ENCODE measurements at regions not wholly inside any gene's neighbourhood (a gene's known extent, or its start where the extent isn't known, plus 50 kb on each side); places are given as distances from the start of the nearest gene placed in this dataset.

DNA sequence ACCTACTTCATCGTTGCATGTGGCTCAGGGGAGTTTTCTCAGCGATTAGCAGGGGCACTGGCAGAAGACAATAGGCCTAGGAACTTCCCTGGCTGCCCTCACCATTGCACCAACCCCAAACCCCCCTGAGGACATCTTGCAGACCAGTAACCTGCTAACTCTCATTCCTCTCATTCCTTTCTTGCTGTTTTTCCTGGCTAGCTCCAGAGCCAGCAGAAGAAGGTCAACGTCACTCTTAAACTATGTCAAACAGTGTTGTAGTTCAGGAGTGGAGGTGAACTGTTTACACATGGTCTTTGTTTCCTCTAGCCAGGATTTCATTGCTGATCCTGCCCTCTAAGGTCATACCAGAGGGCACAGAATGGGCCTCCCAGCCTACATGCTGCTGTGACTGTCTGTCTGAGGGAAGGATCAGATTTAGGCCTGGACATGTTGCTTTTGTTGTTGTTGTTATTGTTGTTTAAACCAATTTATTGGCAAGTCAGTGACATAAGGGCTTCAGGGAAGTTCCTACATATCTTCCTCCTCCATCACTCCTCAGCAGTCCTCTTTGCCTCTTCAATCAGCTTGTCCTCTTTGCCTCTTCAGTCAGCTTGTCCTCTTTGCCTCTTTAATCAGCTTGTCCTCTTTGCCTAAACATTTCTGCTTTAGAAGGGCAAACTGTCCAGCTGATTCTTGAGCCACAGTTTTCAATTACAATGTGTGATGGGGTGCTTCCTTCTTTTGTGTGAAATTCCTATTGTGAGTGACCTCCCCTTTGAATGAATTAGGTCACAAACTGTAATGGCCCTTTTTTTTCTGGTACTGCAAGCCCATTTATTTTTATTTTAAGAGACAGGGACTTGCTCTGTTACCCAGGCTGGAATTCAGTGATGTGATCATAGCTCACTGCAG is 471.9 kb upstream of the TNP1 start:
- peak; percentile 19 for DNase-seq

DNA sequence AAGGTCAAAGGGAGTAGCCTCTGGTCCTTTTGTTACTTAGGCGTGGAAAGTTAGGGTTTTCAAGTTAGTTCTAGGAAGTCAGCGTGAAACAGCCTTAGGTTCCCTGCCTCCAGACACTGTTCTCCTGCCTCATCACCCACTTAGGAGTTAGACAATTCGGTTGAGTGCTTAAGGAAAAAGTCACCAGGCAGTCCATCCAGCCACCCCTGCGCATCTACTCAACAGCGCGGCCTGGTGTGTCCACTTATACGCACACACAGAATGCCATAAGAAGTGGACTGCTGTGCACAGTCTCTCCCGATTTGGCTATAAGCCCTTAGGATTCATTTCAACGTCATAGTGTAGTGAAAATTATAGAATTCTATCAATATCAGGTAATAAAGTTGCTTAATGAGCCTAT is 470.8 kb upstream of the TNP1 start:
- no peak for DNase-seq

GRCh38 chr2:217329023-217329431 is 469.2 kb upstream of the TNP1 start:
- DNase-seq: no peak

GRCh38 chr2:217328622-217328978 is 468.7 kb upstream of the TNP1 start:
- DNase-seq: no peak

GRCh38 chr2:217327953-217328621 is 468.2 kb upstream of the TNP1 start:
- DNase-seq: no peak

DNA sequence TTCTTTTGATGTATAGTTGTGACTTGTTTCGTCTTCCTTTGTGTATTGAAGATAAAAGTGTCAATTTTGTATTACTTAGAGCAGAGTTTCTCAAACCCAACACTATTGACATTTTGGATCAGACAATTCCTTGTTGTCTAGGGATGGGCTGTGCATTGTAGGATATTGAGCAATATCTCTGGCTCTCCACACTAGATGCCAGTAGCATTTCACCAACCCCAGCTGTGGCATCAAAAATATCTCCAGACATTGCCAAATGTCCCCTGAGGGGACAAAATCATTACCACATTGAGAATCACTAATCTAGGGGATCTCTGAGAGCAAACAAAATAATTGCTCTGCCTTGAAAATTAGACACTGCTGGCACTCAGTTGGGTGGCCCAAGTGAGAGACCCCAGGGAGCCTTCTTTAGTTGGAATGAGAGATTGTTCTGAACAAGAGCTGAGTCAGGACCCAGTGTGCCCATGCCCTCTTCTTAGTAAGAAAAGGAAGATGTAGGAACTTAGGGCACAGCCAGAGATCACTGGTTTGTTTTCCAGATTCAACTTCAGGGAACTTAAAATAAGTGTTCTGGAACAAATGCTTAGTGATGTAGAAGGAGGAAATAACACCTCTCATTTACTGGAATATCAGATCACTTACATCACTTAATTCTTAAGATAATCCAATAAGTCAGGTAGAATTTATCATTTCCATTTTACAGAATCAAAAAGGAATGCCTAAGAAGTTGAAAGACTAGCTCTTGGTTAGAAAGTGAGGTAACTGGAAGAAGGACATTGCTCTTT is 466.6 kb upstream of the TNP1 start:
- no peak for DNase-seq

DNA sequence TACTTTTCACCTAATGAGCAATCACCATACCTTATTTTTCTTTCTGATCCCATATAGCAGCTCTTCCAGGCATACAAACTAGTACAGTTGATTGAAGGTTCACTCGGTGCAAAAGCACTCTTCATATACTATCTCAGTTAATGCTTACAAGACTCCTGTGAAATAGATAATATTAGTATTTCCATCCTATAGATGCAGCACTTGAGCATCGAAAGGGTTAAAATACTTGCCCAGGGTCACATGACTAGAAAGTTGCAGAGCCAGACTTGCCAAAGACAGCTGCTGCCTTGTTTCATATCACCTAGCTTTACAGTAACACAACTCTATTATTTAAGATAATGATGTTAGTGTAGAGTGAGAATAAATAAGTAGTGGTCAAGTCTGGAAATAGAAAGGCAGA is 466.0 kb upstream of the TNP1 start:
- DNase-seq: no peak

GRCh38 chr2:217325251-217325650 is 465.4 kb upstream of the TNP1 start:
- DNase-seq: no peak

- no peak for DNase-seq
These were observed 456.9 kb upstream of the TNP1 start for GRCh38 chr2:217316743-217317142.

DNA sequence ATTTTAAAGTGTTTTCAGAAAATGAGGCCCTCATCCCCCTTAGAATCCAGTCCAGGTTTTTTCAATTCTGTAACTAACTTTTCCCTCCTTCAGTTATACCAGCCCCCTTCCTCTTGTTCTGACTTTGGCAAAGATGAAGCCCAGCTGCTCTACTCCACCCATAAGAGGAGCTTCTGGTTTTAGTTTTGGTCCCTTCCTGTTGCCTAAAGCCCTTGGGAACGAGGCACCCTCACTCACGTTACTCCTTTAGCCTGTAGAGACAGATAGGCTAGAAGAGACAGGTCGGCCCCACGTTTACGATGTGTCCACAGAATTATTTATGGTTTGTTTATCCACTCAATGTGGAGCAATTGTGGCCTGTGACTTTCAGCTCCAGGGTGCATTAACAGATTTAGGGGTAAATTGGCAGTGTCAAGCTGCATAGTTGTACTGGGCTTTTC is 454.2 kb upstream of the TNP1 start:
- no peak for DNase-seq

DNA sequence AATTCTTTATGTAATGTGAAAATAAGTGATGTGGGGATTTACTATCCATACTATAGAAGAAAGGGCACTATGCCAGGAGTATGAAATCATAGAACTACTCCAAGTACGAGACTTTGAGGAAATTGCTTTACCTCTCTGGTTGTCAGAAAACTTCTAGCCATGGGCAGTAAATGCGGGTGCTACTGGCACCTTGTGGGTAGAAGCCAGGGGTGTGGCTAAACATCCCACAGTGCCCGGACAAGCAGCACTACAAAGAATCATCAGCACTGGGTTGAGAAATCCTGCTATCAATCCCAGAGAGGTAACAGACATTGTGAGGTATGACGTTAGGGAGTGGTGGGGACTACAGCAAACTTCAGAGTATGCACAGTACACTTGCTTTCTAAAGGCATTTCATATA is 453.5 kb upstream of the TNP1 start:
- no peak for DNase-seq

DNA sequence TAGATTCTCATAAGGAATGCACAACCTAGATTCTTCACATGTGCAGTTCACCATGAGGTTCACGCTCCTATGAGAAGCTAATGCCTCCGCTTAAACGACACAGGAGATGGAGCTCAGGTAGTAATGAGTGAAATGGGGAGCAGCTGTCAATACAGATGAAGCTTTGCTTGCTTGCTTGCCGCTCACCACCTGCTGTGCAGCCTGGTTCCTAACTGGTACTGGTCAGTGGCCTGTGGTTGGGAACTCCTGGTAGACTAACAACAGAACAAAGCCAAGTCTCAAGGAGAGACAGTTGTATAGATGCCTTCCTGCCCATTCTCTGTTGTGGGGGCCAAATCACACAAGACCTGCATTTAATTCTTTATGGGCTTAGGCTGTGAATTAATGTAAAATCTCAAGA is 449.2 kb upstream of the TNP1 start:
- no peak for DNase-seq

GRCh38 chr2:217307023-217307422 is 447.2 kb upstream of the TNP1 start:
- DNase-seq: no peak

- no peak for DNase-seq
These were observed 446.0 kb upstream of the TNP1 start for GRCh38 chr2:217305882-217306281.

- DNase-seq: no peak
These were observed 444.7 kb upstream of the TNP1 start for GRCh38 chr2:217304582-217304981.

DNA sequence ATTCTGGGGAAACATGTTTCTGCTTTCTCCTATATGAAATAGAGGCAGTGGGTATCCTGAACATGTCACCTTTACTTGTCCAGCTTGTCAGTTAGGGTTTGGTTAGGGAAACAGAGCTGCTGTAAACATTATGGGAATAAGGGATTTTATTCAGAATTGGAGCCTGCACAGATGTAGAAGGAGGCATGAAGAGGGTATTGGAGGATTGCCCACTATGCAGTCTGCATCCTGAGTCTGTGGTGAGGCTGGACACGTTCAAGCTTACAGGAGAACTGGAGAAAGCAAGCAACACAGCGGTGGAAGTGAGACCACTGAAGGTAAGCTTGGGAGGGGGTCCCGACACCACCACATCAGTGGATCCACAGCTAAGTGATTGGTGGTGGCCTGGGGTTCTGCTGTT is 443.0 kb upstream of the TNP1 start:
- DNase-seq: no peak

DNA sequence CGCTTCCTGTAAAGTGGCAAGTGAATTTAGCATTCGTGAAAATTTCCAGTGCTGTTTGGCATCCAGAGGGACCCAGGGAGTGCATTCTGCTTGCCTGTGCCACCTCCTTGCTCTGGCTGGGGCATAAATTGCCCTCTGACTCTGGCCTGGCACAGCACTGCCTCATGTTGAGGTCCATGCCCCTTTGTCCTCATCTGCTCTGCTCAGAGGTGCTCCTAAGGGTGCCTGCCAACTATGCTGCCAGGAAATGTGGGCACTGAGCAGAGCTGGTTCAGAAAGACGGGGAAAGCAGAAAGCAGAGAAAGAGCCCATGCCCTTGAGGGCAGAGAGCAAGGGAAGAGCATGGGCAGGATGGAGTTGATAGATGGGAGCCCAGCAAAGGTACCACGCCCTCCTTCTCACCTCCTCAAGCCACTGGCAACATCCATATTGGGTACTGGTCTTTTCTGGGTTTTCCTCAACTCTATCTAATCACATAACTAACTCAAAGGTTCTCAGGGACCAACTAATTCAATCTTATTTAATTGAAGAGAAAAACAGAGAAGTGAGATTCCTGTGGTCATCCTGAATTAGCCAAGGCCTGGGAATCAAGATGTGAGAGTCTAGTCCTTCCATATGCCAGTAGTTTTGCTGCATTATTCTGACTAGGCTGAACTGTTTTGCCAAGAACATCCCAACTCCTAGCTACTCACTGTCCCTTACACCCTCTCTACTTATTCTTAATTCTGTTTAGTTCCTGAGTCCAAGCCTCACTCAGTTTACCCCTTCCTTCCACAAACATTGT is 441.5 kb upstream of the TNP1 start:
- no peak for DNase-seq

- no peak for DNase-seq
These were observed 439.7 kb upstream of the TNP1 start for GRCh38 chr2:217299590-217299989.

DNA sequence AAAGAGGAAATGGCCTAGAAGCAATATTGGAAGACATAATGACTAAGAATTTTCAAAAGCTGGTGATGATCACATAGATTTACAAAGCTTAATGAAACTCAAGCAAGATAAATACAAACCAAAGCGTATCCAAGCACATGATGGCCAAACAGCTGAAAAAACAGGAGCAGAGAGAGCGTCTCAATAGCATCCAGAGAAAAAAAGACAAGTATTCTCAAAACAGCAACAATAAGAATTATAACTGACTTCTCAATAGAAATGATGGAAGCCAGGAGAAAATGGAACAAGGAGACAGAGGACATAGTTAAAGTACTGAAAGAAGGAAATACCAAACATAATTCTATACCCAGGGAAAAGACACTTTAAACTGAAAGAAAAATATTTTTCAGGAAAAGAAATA is 437.2 kb upstream of the TNP1 start:
- no peak for DNase-seq

DNA sequence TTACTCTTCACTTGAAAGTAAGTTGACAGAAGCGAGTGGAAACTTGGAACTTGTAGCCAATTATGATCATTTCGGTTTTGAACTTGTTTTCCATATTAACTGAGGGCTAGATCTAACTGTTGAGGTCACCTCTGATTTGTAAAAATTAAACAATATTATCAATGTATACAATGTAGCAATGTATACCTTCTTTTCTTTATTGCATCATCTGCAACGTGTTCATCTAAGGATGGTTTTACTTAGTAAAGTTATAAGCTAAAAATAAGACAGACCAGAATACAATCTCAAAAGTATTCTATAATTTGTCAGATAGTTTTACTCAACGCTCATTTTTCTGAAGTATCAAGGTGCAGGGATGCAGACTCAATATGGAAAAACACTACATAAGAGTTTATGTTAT is 435.0 kb upstream of the TNP1 start:
- no peak for DNase-seq

DNA sequence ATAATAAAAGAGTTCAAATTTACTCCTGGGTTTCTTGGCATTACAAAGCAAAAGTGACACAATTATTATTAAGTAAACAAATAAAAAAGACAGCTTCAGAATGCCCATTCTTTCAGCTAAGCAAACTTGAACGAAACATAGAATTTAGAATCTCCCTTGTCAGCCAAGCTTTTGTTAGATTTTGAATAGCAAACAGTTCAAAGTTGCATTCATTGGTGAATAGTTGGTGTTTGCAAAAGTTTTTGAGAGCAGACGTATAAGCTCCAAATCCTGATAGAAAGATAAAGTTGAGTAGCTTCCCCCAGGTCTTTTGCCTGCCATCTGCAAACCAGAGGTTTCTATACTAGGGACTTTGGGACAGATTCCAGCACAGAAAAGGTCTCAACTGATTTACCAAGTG is 434.3 kb upstream of the TNP1 start:
- no peak for DNase-seq

DNA sequence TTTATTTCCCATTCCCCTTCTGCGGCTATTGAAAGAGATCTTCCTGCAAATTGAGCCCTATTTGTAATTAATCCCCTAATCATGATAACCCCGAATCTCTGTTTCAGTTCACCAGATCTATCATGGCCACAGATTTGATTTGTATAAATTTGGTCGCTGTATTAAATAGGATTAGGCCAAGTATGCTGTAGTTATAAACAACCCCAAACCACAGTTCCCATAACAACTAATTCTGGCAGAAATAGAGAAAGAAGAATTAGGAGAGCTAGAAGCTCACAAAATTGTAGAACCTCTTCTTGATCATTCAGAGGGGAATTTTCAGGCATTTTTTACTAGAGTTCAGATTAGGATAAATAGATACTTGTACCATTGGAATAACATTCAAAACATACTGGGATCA is 433.7 kb upstream of the TNP1 start:
- DNase-seq: no peak

DNA sequence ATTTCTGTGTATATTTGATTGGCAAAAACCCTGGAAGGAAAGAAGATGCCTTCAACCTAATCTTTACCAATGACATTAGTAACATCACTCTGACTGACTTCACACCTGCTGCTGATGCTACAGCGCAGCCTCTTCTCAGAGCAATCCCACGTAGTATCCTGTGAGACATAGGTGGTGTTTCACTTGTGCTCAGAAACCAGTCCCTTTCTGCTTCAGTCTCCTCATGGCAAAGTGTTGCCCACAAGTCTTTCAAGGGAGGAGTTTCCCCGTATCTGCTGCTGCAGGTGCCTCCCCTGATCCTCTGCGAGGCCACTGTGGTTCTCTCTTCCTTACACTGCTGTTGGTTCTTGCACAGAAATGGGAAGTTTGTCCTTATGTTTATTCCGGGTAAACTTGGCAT is 433.2 kb upstream of the TNP1 start:
- no peak for DNase-seq
